WI38 (cell line): ENCODE measurements at regions not wholly inside any gene's neighbourhood (a gene's known extent, or its start where the extent isn't known, plus 50 kb on each side); places are given as distances from the start of the nearest gene placed in this dataset.

Source experiments
- H3K4me3 ChIP-seq: 2 replicates; pipeline ENCODE4 v1.5.1; 2011; ENCODE audit warnings: low read depth, mild to moderate bottlenecking, control low read depth, low read length
- TF ChIP-seq, protein P1 (sequence below): IDR thresholded peaks from 2 replicates; pipeline ENCODE4 v1.5.1; 2012; ENCODE audit warnings: low read depth, mild to moderate bottlenecking, control low read depth, low read length

DNA sequence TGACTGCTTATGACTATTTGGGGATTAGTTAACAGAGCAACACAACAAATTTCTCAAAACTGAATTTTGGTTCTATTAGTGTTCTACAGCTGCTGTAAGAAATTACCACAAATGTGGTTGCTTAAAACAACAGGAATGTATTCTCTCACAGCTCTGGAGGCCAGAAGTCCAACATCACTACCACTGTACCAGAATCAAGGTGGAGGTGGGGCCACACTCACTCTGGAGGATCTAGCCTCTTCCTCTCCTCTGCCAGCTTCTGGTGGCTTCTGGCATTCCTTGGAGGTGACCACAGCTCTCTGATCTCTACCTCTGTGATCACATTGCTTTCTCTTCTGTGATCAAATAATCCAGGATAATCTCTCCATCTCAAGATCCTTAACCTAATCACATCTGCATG is 194.7 kb upstream of the BMPER start:
- TF ChIP-seq, protein P1, sequence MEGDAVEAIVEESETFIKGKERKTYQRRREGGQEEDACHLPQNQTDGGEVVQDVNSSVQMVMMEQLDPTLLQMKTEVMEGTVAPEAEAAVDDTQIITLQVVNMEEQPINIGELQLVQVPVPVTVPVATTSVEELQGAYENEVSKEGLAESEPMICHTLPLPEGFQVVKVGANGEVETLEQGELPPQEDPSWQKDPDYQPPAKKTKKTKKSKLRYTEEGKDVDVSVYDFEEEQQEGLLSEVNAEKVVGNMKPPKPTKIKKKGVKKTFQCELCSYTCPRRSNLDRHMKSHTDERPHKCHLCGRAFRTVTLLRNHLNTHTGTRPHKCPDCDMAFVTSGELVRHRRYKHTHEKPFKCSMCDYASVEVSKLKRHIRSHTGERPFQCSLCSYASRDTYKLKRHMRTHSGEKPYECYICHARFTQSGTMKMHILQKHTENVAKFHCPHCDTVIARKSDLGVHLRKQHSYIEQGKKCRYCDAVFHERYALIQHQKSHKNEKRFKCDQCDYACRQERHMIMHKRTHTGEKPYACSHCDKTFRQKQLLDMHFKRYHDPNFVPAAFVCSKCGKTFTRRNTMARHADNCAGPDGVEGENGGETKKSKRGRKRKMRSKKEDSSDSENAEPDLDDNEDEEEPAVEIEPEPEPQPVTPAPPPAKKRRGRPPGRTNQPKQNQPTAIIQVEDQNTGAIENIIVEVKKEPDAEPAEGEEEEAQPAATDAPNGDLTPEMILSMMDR: no peak
- no peak overlapping the region for H3K4me3 ChIP-seq

DNA sequence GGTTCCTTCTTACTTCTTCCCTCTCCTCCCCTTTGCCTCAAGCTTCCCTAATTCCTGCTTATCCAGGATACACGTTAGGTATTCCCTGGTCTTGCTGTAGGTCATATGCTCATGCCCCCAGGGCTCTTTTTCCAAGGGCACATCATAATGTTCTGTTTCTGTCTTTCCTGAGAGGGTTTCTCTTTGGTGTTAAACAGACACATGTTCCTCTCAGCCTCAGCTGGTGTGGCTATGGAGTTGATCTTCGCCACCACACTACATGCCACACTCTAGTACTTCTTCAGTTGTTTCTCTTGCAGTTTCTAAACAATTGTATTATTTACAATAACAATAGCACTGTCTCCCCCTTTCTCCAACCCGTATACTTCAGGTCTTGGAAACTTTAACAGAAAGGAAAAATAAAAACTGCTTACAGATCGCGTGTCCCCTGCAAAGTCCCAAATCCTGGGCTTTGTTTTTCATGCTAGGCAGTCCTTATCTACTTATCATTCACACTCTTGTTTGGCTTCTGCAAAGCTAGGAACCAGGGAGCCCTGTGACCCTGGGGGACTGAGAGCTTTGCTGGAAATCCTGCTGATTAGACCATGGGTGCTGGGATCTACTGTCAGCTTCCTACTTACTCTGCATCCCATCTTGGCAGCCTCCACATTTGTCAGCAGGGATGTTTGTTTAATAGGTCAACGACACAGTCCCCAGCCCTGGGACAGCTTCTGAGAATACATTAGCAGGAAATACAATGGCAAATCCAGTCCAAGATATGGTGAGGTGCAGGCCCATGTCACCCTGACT is 193.9 kb upstream of the BMPER start:
- H3K4me3 ChIP-seq: no peak overlapping the region
- TF ChIP-seq, protein P1: no peak

DNA sequence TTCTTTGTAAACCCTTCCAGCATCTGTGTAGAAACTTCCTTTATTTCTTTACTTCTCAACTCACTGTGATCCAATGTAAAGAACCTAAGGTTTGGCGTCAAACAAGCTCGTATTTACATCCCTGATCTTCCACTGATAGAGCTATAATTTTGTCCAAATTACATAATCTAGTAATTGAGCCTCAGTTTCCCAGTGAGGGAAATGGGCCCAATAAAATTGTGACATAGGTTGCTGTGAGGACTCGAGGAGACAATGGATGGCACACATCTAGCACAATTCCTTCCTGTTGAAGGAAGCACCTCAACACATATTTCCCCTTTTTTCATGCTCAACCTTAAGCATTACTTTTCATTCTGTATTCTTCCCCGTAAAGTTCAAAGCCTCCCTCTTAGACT is 193.3 kb upstream of the BMPER start:
- TF ChIP-seq, protein P1: no peak
- no peak overlapping the region for H3K4me3 ChIP-seq

DNA sequence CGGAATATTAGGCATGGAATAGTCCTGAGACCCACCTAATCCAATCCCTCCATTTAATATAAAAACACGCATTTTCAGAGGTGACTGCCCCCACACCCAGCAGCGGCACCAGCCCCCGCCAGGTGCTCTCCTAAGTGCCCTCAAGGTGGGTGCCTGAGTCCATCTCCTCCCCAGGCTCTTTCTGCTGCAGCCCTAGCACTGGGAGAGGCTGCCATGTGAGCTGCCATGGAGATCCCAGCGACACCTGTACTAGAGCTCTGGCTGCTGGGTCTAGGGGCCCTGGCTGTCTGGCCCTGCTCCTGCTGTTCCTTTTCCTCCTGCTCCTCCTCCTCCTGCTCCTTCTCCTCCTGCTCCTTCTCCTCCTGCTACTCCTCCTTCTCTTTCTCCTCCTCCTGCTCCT is 191.1 kb upstream of the BMPER start:
- TF ChIP-seq, protein P1: no peak
- H3K4me3 ChIP-seq: no peak overlapping the region

DNA sequence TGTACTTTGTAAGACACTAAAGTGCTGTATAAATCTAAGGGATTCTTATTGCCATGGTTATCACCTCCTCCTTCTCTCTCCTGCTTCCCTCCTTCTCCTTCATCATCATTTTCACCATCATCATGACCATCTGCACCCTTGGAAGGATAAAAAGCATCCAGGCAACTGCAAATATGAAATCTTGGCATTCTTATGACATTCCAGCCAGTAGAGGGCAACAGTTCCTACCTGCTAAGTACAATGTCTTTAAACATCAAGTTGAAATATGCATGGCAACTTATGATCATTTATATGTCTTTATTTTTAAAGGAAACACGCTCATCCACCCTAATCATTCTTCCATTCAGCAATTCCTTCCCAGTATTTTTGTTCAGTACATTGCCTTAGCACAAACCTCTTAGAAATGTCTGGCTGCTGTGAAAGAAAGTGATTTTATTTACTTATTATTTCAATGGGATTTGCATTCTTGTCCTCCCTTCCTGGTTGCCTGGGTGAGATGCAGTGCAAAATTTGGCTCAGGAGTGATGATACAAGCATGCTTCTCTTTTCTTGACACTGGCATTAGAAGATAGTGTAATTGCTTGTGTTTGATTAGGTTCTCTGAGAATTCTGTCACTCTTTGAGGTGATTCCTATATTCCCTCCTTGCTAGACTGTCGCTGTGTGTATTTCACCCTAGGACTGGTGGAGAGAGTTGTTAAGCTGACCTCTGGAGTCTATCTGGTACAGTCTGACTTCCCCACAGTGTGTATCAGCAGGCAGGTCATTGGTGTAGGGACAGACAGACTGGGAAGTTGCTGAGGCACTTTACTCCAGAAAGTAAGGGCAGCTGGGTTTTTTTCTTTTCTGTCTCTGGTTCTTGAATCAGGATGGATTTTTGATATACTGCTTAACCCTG is 188.5 kb upstream of the BMPER start:
- H3K4me3 ChIP-seq: no peak overlapping the region
- TF ChIP-seq, protein P1: 0 out of 2 replicates have a peak, but pooled peaks have one; percentile 15

DNA sequence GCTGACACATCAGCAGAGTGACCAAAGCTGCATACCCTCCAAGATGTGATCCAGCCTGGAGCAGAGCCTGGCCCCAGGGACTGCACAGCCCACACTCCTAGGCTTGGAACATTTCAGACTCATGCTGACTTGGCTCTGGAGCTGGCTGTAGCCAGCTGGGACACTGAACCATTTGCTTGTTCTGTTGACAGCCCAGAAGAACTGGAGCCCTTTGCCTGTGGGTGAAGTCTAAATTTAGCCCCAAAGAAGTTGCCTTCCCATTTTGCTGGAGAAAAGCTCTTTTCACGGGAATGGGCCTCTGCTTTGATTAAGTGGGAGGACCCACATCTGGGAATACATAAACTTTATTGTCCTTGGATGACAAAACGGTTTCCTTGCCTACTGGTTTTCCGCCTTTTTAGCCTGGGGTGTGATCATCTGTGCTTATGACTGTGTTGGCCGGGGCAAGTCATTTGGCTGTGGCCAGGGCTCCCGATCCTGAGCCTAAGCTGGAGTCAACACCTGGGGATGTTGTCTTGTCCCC is 186.2 kb upstream of the BMPER start:
- TF ChIP-seq, protein P1: no peak

More for the DNA sequence above, 186.2 kb upstream of the BMPER start:
- no peak overlapping the region for H3K4me3 ChIP-seq
